ENCODE measurements at regions not wholly inside any gene's neighbourhood (a gene's known extent, or its start where the extent isn't known, plus 50 kb on each side); places are given as distances from the start of the nearest gene placed in this dataset.
"Not testable (repeated sequence)": the region's sequence is repeated elsewhere in the genome, so short reads cannot be mapped to it uniquely, and the experiment has no call there.

- in situ Hi-C loops (cut with HindIII; ENCODE audit: low sequenced_read_pairs): no loop called here
- no peak for TF ChIP-seq CTCF (IDR thresholded peaks at IDR 0.05; ENCODE audit: low read depth, low read length, missing control alignments)
- no peak overlapping the region for H3K4me3 ChIP-seq (ENCODE audit: low read depth, low read length)
- no peak for DNase-seq (ENCODE audit: low read depth)
Measured at GRCh38 chr12:88896958-88897357, 316.7 kb upstream of the KITLG start.

GRCh38 chr12:88895634-88896033 is 315.4 kb upstream of the KITLG start:
- TF ChIP-seq CTCF (IDR thresholded peaks at IDR 0.05; ENCODE audit: low read depth, low read length, missing control alignments): no peak
- in situ Hi-C loops (cut with HindIII; ENCODE audit: low sequenced_read_pairs): no loop called here
- no peak for DNase-seq (ENCODE audit: low read depth)
- H3K4me3 ChIP-seq (ENCODE audit: low read depth, low read length): no peak overlapping the region

- in situ Hi-C loops (cut with HindIII; ENCODE audit: low sequenced_read_pairs): no loop called here
- no peak for DNase-seq (ENCODE audit: low read depth)
- TF ChIP-seq CTCF (IDR thresholded peaks at IDR 0.05; ENCODE audit: low read depth, low read length, missing control alignments): no peak
- no peak overlapping the region for H3K4me3 ChIP-seq (ENCODE audit: low read depth, low read length)
Measured at GRCh38 chr12:88893801-88894200, 313.5 kb upstream of the KITLG start.

GRCh38 chr12:88891434-88891833 is 311.2 kb upstream of the KITLG start:
- DNase-seq (ENCODE audit: low read depth); H3K4me3 ChIP-seq (ENCODE audit: low read depth, low read length); in situ Hi-C loops (cut with HindIII; ENCODE audit: low sequenced_read_pairs): not testable (repeated sequence)

GRCh38 chr12:88889326-88890110 is 309.2 kb upstream of the KITLG start:
- no peak overlapping the region for H3K4me3 ChIP-seq (ENCODE audit: low read depth, low read length)
- in situ Hi-C loops (cut with HindIII; ENCODE audit: low sequenced_read_pairs): no loop called here
- peak; percentile 55 for DNase-seq (ENCODE audit: low read depth)
- no peak for TF ChIP-seq CTCF (IDR thresholded peaks at IDR 0.05; ENCODE audit: low read depth, low read length, missing control alignments)

- TF ChIP-seq CTCF (IDR thresholded peaks at IDR 0.05; ENCODE audit: low read depth, low read length, missing control alignments): no peak
- no peak overlapping the region for H3K4me3 ChIP-seq (ENCODE audit: low read depth, low read length)
- no peak for DNase-seq (ENCODE audit: low read depth)
- in situ Hi-C loops (cut with HindIII; ENCODE audit: low sequenced_read_pairs): no loop called here
Measured at GRCh38 chr12:88884600-88884999, 304.3 kb upstream of the KITLG start.

GRCh38 chr12:88882662-88883061 is 302.4 kb upstream of the KITLG start:
- DNase-seq (ENCODE audit: low read depth): no peak
- in situ Hi-C loops (cut with HindIII; ENCODE audit: low sequenced_read_pairs): no loop called here
- H3K4me3 ChIP-seq (ENCODE audit: low read depth, low read length): no peak overlapping the region
- TF ChIP-seq CTCF (IDR thresholded peaks at IDR 0.05; ENCODE audit: low read depth, low read length, missing control alignments): no peak
